Activated CD4-positive, CD25-positive, alpha-beta regulatory T cell (primary cell): ENCODE measurements at regions not wholly inside any gene's neighbourhood (a gene's known extent, or its start where the extent isn't known, plus 50 kb on each side); places are given as distances from the start of the nearest gene placed in this dataset.

Source experiments
- DNase-seq, 4 experiments: peaks; one replicate each; lab custom pipeline; 2025; lab: John Stamatoyannopoulos, UW

DNA sequence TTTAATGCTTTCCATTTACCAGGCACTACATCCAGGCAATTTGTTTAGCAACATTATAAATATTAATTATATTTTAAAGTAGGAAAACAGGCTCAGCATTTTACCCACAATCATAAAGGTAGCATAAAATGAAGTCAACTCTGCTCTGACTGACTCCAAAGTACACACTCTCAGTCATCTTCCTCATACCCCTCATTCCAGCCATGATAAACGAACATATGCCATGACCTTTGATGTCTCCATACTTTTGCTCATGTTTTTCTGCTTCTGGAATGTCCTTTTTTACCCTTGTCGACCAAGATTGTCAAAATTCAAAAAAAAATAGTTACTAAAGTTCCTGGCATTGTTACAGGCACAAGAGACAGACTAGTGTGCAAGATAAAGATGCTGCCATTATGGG is 77.7 kb upstream of the SOX6 start:
- DNase-seq, result no peak

DNA sequence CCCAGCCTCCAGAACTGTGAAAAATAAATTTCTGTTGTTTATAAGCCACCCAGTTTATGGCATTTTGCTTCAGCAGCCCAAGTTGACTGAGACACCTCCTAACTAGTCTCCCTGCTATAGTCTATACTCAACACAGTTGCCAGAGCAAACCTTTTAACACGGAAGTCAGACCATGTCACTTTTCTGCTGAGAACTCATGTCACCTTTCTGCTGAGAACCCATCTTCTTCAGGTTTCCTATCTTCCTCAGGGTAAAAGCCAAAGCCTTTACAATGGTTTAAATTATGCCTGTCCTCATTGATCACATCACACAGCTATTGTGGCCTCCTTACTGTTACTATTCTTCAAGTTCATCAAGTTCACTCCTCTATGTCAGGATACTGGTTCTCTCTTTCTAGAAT is 74.3 kb upstream of the SOX6 start:
- DNase-seq, result no peak

DNA sequence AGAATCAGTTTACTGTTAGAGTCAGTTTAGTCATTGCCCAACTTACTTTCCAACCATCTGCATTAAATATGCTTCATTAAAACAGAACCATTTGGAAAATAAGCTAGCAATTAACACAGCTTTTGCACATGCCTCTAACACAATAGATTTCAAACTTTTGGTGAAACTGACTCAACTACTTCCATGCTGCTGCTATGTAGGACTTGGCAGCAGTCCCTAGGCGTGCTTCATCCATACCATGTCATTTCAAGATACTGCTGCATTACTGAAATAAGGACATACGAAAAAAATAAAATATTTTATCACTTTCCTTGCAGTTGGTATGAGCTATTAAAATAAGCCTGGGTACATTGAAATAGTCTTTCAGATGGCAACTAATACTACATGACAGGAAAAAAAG is 65.5 kb upstream of the SOX6 start:
- DNase-seq, result no peak

DNA sequence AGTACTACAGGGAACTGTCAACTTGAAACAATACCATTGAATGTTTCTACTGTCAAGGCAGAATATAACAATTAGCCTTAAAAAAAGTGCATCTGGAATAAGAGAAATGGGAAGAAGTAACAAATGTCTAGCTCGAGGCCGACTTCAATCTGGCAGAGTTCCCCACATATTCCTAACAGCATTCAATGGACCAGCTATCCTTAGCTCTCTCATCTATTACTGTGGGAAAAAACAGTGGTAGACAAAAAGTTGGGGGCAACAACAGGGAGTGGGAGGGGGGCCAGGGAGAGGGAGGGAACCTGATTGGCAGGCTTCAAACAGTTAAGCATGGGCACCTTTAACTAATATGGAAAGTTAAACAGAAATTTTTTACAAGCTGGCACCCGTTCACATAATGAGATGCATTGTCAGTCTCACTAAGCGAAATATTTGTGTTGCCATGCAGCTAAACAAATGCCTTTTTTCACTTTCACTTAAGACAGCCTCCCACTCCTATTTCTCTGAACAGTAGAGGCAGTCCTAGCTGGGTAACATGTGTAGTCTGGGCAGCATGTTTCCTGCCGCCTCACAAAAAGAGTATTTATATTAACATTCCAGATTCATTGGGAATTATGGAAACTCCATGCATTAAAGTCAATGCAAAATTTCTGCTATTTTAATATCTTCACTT is 62.2 kb upstream of the SOX6 start:
- no peak for DNase-seq

DNA sequence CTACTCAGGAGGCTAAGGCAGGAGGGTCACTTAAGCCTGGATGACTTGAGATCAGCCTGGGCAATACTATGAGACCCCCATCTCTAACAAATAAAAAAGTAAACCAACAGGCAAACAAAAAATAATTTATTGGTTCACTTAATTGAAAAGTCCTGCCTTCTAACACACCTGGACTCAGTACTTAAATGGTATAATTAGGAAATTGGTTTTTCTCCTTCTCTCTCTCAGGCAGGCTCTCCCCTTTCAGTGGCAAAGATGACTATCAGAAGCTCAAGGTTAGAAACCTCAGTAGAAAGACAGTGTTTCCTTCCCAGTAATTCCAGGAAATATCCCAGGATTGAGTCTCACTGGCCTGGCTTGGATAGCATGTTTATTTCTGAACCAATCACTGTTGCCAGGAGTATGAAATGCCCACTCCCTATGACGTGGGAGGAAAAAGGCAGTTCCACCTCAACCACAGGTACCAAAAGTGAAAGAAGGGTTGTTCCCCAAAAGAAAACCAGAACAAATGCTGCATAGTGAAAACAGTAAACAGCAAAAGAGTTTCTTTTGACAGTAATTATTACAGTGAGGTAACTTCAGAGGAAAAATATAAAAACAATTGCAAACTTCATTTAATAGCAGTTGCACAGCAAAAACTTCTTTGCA is 56.3 kb upstream of the SOX6 start:
- no peak for DNase-seq

DNA sequence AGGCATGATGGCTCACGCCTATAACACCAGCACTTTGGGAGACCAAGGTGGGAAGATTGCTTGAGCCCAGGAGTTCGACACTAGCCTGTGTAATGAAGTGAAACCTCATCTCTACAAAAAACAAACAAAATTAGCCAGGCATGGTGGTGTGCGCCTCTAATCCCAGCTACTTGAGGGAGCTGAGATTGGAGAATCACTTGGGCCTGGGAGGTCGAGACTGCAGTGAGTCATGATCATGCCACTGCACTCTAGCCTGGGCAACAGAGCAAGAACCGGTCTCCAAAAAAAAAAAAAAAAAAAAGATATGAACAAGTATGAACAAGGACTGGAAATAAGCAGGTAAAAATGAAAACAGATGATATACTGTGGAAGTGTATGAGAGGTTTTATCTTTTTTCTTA is 54.1 kb upstream of the SOX6 start:
- DNase-seq, result no peak

DNA sequence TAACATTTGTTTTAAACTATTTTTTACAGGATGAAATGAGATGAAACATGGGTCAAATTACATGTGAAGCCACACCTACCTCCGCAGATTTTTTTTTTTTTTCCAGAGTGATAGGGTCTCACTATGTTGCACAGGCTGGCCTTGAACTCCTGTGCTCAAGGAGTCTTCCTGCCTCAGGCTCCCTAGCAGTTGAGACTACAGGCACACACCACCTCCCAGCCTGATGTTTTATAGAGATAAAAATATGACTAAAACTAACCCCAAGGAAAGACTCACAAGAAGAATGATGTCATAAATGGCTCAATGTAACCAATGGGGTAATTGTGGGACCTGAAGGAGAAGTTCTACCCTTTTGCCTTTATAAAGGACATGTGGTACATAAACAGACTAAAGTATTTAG is 52.3 kb upstream of the SOX6 start:
- no peak for DNase-seq

DNA sequence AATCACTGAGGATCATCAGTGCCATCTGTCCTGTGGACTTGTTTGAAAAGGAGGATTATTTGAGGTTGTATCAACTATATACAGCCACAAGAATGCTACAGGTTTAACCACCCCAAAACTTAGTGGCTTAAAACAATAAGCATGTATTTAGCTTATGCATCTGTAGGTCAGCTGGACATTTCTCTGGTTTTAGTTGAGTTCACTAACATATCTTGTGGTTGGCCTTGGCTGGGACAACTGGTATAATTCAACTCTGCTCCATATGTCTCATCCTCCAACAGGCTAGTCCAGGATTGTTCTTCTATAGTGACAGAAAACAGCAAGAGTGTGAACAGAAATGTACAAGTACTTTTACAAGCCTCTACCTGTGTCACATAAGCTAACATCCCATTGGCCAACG is 49.9 kb upstream of the SOX6 start:
- no peak for DNase-seq
